HepG2 (cell line): ENCODE measurements at regions not wholly inside any gene's neighbourhood (a gene's known extent, or its start where the extent isn't known, plus 50 kb on each side); places are given as distances from the start of the nearest gene placed in this dataset.

ENCODE experiments used
- ATAC-seq: fragments of 200-7000 bp; cut with Tn5 transposase; 3 replicates; pipeline ENCODE4 v1.9.1; 2020; ENCODE audit warnings: mild to moderate bottlenecking, moderate library complexity
- BruUV-seq: library from RNA; stranded (reverse); fragments of 400-500 nt; replicated peaks from 2 replicates; lab custom pipeline; 2021; lab: Mats Ljungman, UMichigan
- CTCF ChIA-PET: fragments of 300-600 bp; formaldehyde crosslinking; extraction: SDS; loops from one replicate; lab custom pipeline; 2021; ENCODE audit warnings: low total read pairs, inconsistent platforms, low intra/inter-chr PET ratio; lab: Yijun Ruan, JAX
- POLR2A ChIA-PET: fragments of 350-600 bp; sonication (Branson Sonifier 250); formaldehyde crosslinking; loops from one replicate; lab custom pipeline; 2020; ENCODE audit warnings: antibody characterized with exemption, inconsistent platforms; lab: Yijun Ruan, JAX
- DNase-seq: peaks from one replicate; pipeline ENCODE4 v3.0.0-alpha.2; 2015; ENCODE audit warnings: low spot score
- FAIRE-seq: peaks from 3 replicates; lab custom pipeline; 2011; peaks lifted over from hg19 to GRCh38; lab: Jason Lieb, UNC
- H2AFZ ChIP-seq: one replicate; pipeline ENCODE4 v1.6.1; 2011; ENCODE audit warnings: low read length, inconsistent platforms
- H3K27ac ChIP-seq: fragments of 300-600 bp; 3 replicates; pipeline ENCODE4 v1.8.0; 2011; ENCODE audit warnings: mixed run types, mild to moderate bottlenecking, mixed read lengths, low read length, inconsistent platforms; ENCODE audit not compliant: insufficient read depth; ENCODE audit errors: extremely low read length
- H3K27me3 ChIP-seq, 2 experiments: fragments of 200-600 bp in 1 of 2; 2 replicates in 1 of 2; 3 replicates in 1 of 2; pipeline versions ENCODE4 v1.6.0 to v1.8.0; 2011; ENCODE audit warnings: low read length in 2 of 2, mild to moderate bottlenecking in 2 of 2, moderate library complexity in 2 of 2, inconsistent platforms in 1 of 2; ENCODE audit not compliant: insufficient read depth in 2 of 2, control insufficient read depth in 1 of 2
- H3K36me3 ChIP-seq, 2 experiments: fragments of 200-600 bp in 1 of 2; replicated peaks in 1 of 2; 2 replicates in 1 of 2; 3 replicates in 1 of 2; pipeline versions ENCODE4 v1.5.1 to v1.8.0; 2011; ENCODE audit warnings: low read length in 2 of 2, inconsistent platforms in 1 of 2; ENCODE audit not compliant: insufficient read depth in 2 of 2, control insufficient read depth in 1 of 2
- H3K4me1 ChIP-seq: 2 replicates; pipeline ENCODE4 v1.5.1; 2012; ENCODE audit warnings: low read length, inconsistent platforms; ENCODE audit not compliant: insufficient read depth
- H3K4me2 ChIP-seq: 2 replicates; pipeline ENCODE4 v1.6.0; 2011; ENCODE audit warnings: low read depth, low read length, inconsistent platforms
- H3K4me3 ChIP-seq, 3 experiments: fragments of 200-600 bp in 1 of 3; sonication (generic), shearing (Covaris generic) in 1 of 3; replicated peaks in 1 of 3; 2 replicates each; pipeline ENCODE4 v1.5.1; 2011 to 2016; ENCODE audit warnings: low read length in 3 of 3, inconsistent platforms in 2 of 3, low read depth in 2 of 3, mild to moderate bottlenecking in 2 of 3, control low read depth in 1 of 3, mixed read lengths in 1 of 3; ENCODE audit not compliant: insufficient read depth in 1 of 3
- H3K79me2 ChIP-seq: one replicate; pipeline ENCODE4 v1.6.1; 2011; ENCODE audit warnings: low read length, inconsistent platforms; ENCODE audit not compliant: insufficient read depth
- H3K9ac ChIP-seq: 2 replicates; pipeline ENCODE4 v1.6.0; 2011; ENCODE audit warnings: mild to moderate bottlenecking, low read depth, low read length, inconsistent platforms; ENCODE audit not compliant: insufficient read depth
- H3K9me3 ChIP-seq: 2 replicates; pipeline ENCODE4 v1.5.1; 2012; ENCODE audit warnings: mild to moderate bottlenecking, low read length
- H4K20me1 ChIP-seq: 2 replicates; pipeline ENCODE4 v1.6.0; 2011; ENCODE audit warnings: inconsistent platforms, mild to moderate bottlenecking, low read length, moderate library complexity; ENCODE audit not compliant: insufficient read depth
- FOSL1 ChIP-seq: sonication (generic); formaldehyde crosslinking; IDR thresholded peaks from 2 replicates; pipeline ENCODE4 v1.9.0; 2021; ENCODE audit warnings: missing genetic modification reagents, borderline replicate concordance
- HOXD1 ChIP-seq: sonication (generic); formaldehyde crosslinking; IDR thresholded peaks from 2 replicates; pipeline ENCODE4 v1.5.0; 2020; ENCODE audit warnings: missing genetic modification reagents
- KLF9 ChIP-seq: IDR thresholded peaks from 2 replicates; pipeline ENCODE4 v1.6.1; 2016; ENCODE audit warnings: low read depth
- NBN ChIP-seq: fragments of 450-650 bp; conservative IDR thresholded peaks from 2 replicates; pipeline ENCODE4 v1.6.1; 2017
- PCBP1 ChIP-seq: fragments of 200-400 bp; formaldehyde crosslinking; IDR thresholded peaks from 2 replicates; pipeline ENCODE4 v1.6.1; 2017; ENCODE audit warnings: mild to moderate bottlenecking, low read depth, low read length, borderline replicate concordance
- RFX5 ChIP-seq: IDR thresholded peaks from 2 replicates; pipeline ENCODE4 v1.6.1; 2011; ENCODE audit warnings: low read depth, low read length, improper control_type of control experiment
- RXRB ChIP-seq: IDR thresholded peaks from 2 replicates; pipeline ENCODE4 v1.6.1; 2016; ENCODE audit warnings: borderline replicate concordance, missing genetic modification reagents, missing compliant biosample characterization
- TBX3 ChIP-seq: fragments of 450-650 bp; IDR thresholded peaks from 2 replicates; pipeline ENCODE4 v1.6.1; 2017; ENCODE audit warnings: antibody characterized with exemption, mild to moderate bottlenecking, inconsistent platforms, borderline replicate concordance
- ZBTB38 ChIP-seq: sonication (generic); formaldehyde crosslinking; IDR thresholded peaks from 2 replicates; pipeline ENCODE4 v1.5.1; 2020; ENCODE audit warnings: mild to moderate bottlenecking, missing genetic modification reagents
- ZMAT3 ChIP-seq: sonication (generic); formaldehyde crosslinking; conservative IDR thresholded peaks from 2 replicates; pipeline ENCODE4 v1.7.0; 2021; ENCODE audit warnings: missing genetic modification reagents
- ZNF17 ChIP-seq: sonication (generic); formaldehyde crosslinking; IDR thresholded peaks from 2 replicates; pipeline ENCODE4 v1.5.0; 2020; ENCODE audit warnings: mild to moderate bottlenecking, missing genetic modification reagents
- ZNF282 ChIP-seq: fragments of 450-650 bp; IDR thresholded peaks from 2 replicates; pipeline ENCODE4 v1.6.1; 2018; ENCODE audit not compliant: partially characterized antibody
- ZNF660 ChIP-seq: sonication (generic); formaldehyde crosslinking; IDR thresholded peaks from 2 replicates; pipeline ENCODE4 v1.5.1; 2020; ENCODE audit warnings: mild to moderate bottlenecking, low read depth, missing genetic modification reagents, borderline replicate concordance
- ZNF674 ChIP-seq: sonication (generic); formaldehyde crosslinking; IDR thresholded peaks from 2 replicates; pipeline ENCODE4 v1.5.0; 2020; ENCODE audit warnings: low read depth, mild to moderate bottlenecking, missing genetic modification reagents
- ZNF720 ChIP-seq: sonication (generic); formaldehyde crosslinking; IDR thresholded peaks from 2 replicates; pipeline ENCODE4 v1.4.0; 2020; ENCODE audit warnings: missing genetic modification reagents
- WGBS: methylation state at CpG from one replicate; pipeline ENCODE4 v1.1.6; 2017; ENCODE audit warnings: low lambda C conversion rate; 5-methylcytosine and 5-hydroxymethylcytosine counted together
- in situ Hi-C: cut with HindIII; loops from 2 replicates; pipeline ENCODE4 v1.10.0; 2017; ENCODE audit warnings: low pct_unique_long_range_greater_than_20kb; ENCODE audit not compliant: extremely low pct_ligation_motif_present
- intact Hi-C: fragments of 100-400 bp; cut with micrococcal nuclease; formaldehyde crosslinking; loops from one replicate; pipeline ENCODE4 v1.10.0; 2022; ENCODE audit not compliant: unreplicated experiment
- TF ChIP-seq, protein P1 (sequence below): sonication (generic); formaldehyde crosslinking; IDR thresholded peaks from 2 replicates; pipeline ENCODE4 v1.8.0; 2022; ENCODE audit warnings: missing genetic modification reagents, mild to moderate bottlenecking, moderate library complexity, borderline replicate concordance

DNA sequence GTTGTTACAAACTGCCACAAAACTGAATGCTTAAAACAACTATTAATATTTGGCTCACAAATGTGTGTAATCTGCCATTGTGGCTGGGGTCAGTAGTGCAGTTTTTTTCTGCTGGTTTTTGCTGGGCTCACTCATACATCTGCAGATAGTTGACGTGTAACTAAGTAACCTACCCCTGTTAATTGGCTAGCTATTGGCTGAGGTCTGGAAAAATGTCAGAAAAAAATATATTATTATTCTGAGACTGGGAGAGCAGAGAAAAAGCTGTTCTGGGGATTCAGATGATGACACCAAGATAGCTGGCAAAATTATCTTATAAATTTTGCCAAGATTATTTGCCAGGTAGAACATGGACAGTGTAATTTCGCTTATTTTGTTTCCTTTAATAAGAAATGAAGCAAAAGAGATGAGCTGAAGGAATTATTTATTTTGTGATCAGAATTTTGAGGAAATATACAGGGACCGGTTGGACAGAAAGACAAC, 616.1 kb upstream of the ADAMTS5 start:
- WGBS: 15% methylated on average over 3 of the region's 3 CpGs
- ChIA-PET POLR2A (no interaction called here), CTCF (no interaction called here)
- intact Hi-C loops: no loop called here
- BruUV-seq: no TSS peak
- no peak overlapping the region for H2AFZ ChIP-seq
- ATAC-seq: no peak
- H4K20me1 ChIP-seq: no peaks in the 10 kb centered on the region
- H3K27me3 ChIP-seq: no peaks in the 10 kb centered on the region; a peak in 1 of 5 replicates
- H3K4me3 ChIP-seq: no peak overlapping the region
- no peak overlapping the region for H3K27ac ChIP-seq
- no peak for TF ChIP-seq ZNF674
- TF ChIP-seq ZNF720 (CRISPR knock-in tag): no peak
- TF ChIP-seq FOSL1: no peak
- no peak for TF ChIP-seq KLF9 (CRISPR knock-in tag)
- no peak for TF ChIP-seq ZNF17 (CRISPR knock-in tag)
- no peak for TF ChIP-seq ZNF282
- TF ChIP-seq, protein P1, sequence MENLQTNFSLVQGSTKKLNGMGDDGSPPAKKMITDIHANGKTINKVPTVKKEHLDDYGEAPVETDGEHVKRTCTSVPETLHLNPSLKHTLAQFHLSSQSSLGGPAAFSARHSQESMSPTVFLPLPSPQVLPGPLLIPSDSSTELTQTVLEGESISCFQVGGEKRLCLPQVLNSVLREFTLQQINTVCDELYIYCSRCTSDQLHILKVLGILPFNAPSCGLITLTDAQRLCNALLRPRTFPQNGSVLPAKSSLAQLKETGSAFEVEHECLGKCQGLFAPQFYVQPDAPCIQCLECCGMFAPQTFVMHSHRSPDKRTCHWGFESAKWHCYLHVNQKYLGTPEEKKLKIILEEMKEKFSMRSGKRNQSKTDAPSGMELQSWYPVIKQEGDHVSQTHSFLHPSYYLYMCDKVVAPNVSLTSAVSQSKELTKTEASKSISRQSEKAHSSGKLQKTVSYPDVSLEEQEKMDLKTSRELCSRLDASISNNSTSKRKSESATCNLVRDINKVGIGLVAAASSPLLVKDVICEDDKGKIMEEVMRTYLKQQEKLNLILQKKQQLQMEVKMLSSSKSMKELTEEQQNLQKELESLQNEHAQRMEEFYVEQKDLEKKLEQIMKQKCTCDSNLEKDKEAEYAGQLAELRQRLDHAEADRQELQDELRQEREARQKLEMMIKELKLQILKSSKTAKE (CRISPR knock-in tag): no peak
- no peak for TF ChIP-seq RXRB (CRISPR knock-in tag)
- no peak for TF ChIP-seq ZBTB38 (CRISPR knock-in tag)
- no peak for TF ChIP-seq HOXD1 (CRISPR knock-in tag)
- no peak for TF ChIP-seq TBX3
- no peak for TF ChIP-seq RFX5
- TF ChIP-seq ZMAT3: no peak
- no peak for TF ChIP-seq ZNF660 (CRISPR knock-in tag)
- TF ChIP-seq NBN: no peak
- TF ChIP-seq PCBP1: no peak
- H3K9ac ChIP-seq: no peak overlapping the region
- H3K4me1 ChIP-seq: no peaks in the 10 kb centered on the region
- H3K79me2 ChIP-seq: no peaks in the 10 kb centered on the region
- no peak overlapping the region for H3K4me2 ChIP-seq
- H3K36me3 ChIP-seq: no peaks in the 10 kb centered on the region
- DNase-seq: no peak
- FAIRE-seq: no peak
- H3K9me3 ChIP-seq: peaks cover 75% of the 10 kb centered on the region
- in situ Hi-C loops: no loop called here
